ENCODE measurements at regions not wholly inside any gene's neighbourhood (a gene's known extent, or its start where the extent isn't known, plus 50 kb on each side); places are given as distances from the start of the nearest gene placed in this dataset.
A peak's percentile ranks its signal among the peaks of the same experiment; 100 is the strongest.
"Not testable (repeated sequence)": the region's sequence is repeated elsewhere in the genome, so short reads cannot be mapped to it uniquely, and the experiment has no call there.

DNA sequence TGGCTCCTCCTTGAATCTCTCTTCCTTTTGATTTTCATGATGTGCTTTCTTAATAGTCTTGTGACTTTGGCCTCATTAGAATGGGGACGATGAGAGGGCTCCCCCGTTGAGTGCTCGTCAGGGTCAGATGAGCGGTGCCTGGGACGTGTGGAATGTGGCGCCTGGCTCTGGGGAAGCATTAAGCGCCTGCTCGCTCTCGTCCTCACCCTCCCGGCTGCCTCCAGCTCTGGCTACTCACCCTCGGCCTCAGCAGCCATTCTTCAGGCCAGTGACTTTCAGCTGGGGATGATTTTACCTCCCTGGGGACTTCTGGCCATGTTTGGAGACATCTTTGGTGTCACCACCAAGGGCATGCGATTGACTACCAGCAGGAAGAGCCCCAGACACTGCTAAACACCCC is 69.7 kb downstream of the RPS6KA4 start:
- DNase-seq (ENCODE audit: low read depth in 2 of 2, low spot score in 1 of 2): no peak

DNA sequence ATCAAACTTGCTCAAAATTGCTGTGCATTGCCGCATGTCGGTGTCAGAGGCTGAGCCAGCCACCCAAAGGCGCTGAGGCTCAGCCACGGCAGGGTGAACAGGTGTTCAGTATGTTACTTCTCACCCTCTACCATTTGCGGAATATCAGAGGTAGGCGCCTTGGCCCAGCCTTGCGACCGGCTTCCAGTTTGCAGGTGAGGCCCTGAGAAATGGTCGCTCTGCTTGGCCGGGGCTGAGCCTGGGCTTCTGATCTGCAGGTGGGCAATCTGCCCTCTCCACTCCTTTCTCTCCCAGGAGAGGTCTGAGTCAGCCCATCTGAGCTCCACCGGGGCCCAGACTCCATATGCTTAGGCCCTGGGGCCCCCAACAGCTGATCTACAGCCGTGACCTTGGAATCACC is 71.0 kb downstream of the RPS6KA4 start:
- no peak for DNase-seq (ENCODE audit: low read depth in 2 of 2, low spot score in 1 of 2)

DNA sequence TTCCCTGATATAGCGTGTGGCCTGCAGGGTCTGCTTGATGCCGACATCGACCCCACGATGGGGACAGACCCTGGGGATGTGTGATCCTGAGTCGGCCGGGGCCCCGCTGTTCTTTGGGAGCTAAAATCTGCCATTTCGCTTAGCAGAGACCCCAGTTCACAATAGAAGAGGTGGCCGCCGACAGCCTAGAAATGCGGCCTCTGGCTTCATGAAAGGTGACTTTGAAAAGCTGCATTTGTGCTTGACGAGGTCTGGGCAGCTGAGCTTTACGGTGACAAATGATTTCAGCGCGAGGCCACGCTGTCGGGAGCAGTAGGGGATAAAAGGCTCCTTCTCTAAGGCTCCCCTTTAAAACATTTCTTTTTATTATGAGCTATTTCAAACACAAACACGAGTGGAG is 71.7 kb downstream of the RPS6KA4 start:
- no peak for DNase-seq (ENCODE audit: low read depth in 2 of 2, low spot score in 1 of 2)

DNA sequence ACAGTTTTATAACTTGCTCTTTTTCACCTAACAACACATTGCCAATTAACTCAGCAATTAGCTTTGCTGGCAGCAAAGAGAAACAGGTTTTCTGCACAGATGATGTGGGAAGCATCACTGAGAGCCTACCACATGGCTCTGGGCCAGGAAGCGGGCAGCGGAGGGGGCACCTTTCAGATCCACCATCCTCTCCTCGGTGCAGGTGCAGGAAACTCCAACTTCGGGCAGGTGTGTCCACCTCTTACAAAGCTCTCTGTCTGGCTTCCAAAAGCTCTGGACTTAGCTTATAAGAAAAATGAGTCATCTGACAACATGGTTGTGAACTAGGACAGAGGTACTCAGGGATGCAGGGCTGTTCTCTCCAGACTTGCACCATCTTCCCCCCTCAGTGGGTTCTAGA is 77.0 kb downstream of the RPS6KA4 start:
- no peak for DNase-seq (ENCODE audit: low read depth in 2 of 2, low spot score in 1 of 2)

DNA sequence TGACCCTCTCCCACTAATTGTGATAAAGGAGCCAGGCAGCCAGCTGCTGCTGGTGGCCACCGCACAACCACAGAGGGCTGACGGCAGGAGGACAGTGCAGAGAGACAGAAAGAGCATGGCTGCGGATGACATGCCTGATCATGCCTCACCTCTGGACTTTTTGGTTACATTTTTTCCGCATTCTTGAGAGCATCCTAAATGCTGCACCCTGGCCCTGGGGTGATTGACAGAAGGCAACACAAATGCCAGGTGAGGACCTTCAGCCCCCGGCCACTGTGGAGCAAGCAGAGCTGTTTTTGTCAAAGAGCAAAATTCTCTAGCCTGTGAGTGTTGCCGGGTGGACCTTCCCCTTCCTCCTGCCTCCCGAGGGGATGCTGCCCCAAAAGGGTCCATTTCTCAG is 78.5 kb downstream of the RPS6KA4 start:
- no peak for DNase-seq (ENCODE audit: low read depth in 2 of 2, low spot score in 1 of 2)

DNA sequence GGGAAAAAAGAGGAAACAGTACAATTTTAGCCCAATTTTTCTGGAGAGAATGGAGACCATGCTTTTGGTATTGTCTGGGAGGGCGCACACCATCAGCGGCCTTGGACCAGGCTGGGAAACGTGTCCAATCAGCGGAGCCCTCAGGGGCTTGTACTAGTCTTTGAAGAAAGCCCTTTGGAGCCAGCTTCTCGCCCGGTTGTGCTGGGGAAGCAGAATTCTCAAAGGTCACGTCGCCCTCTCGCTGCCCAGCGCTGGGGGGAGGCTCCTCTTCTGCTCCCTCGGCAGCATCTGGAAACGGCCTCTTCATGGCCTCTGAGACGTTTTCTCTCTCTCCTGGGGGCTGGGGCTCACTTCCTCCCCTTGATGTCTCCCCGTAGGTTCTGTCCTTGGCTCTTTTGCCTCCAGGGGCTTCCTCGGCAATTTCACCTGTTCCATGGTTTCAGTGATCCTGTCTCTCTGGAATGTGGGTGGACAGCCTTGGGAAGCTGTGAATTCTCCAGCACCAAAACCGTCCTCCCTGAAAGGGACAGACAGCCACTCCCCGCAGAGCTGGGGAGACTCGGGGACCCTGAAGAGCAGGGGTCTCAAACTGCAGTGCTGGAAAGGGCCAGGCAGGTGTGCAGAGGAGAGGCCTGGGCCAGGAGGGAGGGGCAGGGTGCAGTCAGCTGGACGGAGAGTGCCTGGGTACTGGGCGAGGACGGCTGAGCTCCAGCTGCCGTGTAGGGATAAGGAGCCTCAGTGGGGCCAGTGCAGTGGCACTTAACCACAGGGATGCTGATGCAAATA is 80.2 kb downstream of the RPS6KA4 start:
- DNase-seq (ENCODE audit: low read depth in 2 of 2, low spot score in 1 of 2): no peak

DNA sequence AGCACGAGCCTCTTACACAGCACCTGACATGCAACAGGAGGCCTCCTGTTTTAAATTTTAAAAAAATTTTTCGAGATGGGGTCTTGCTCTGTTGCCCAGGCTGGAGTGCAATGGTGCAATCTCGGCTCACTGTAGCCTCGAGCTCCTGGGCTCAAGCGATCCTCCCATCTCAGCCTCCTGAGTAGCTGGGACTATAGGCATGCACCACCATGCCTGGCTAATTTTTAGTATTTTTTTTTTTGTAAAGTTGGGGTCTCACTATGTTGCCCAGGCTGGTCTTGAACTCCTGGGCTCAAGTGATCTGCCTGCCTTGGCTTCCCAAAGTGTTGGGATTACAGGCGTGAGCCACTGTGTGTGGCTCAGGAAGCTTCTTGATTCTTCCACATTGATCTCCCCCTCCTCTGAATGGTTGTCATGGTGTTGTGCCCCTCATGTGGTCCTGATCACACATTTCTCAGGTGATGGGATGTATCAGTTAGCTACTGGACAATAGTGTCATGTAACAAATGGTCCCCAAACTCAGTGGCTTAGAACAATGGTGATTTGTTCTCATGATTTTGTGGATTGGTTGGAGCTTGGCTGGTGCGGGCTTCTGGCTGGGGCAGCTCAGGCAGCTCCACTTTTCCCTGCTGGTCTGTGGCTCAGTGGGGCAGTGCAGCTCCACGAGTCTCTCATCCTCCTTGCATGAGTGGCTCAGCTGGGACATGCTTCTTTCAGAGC is 81.0 kb downstream of the RPS6KA4 start:
- DNase-seq (ENCODE audit: low read depth in 2 of 2, low spot score in 1 of 2): not testable (repeated sequence)

DNA sequence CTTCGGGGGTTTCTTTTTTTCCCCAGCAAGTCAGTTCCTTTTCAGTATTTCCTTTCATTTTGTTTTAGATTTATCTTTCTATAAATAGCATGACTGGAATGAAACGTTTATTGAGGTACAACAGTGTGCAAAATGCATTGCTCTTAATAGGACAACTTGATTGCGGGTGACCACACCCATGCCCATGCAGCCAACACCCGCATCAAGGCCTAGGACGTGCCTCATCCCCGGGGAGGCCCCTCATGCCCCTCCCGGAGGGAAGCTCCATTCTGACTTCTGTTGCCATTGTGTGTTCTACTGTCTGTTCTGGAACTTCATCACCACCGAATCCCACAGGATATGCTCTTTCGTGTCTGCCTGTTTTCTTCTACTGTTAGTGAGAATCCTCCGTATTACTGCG is 82.2 kb downstream of the RPS6KA4 start:
- no peak for DNase-seq (ENCODE audit: low read depth in 2 of 2, low spot score in 1 of 2)

DNA sequence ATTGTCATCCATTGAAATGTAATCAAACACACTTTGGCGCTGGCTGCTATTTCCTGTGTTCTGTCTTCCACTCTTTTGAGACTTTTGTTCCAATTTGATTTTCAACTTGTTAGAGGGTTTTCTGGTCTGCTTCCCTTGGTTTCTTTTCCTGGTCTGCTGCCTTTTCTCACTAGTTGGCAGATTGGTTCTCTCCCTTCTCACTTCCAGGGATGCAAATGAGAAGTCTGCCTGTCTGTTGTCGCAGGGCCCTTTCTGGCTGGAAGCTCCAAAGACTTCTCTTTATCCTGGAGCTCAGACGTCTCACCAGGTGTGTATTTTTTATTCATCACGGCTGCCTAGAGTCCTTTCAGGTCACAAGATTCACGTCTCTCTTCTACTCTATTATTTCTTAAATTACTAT is 84.0 kb downstream of the RPS6KA4 start:
- DNase-seq (ENCODE audit: low read depth in 2 of 2, low spot score in 1 of 2): no peak

DNA sequence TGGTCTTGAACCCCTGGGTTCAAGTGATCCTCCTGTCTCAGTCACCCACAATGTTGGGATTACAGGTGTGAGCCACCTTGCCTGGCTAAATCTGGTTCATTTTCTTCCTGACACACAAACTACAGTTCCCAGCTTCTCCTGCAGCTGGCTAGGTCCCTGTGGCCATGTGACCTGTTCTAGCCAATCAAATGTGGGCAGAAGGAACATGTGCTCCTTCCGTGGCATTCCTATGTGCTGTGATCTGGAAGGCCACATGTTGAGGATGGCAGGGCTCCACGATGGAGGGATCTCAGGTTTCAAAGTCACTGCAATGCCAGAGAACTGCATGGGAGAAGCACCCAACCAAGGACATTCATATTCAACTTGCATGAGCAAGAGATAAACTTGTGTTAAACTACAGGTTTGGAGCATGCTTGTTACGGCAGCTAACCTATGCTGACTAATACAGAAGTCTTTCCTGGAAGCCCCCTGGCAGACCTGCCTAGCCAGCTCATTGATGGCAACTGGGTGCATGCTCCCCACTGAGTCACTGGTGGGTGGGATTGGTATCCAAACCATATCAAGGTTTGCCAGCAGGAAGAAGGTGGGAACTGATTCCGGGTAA is 86.0 kb downstream of the RPS6KA4 start:
- no peak for DNase-seq (ENCODE audit: low read depth in 2 of 2, low spot score in 1 of 2)

DNA sequence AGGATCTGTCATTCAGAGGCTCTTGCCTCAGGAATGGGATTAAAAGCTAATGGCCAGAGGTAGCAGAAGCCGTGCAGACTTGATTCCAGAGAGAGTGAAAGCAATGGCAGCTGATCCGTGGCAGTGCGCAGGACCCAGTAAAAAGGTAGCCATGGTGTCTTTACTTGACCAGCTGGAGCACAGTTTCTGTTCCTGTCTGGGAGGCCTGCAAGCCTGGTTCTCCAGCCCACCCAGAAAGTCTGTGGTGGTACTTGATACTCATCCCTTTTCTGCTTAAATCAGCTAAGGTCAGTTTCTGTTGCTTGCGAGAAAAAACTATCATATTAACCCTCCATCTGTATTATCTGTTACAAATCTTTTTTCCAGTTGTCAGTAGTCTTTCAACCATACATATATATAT is 86.7 kb downstream of the RPS6KA4 start:
- no peak for DNase-seq (ENCODE audit: low read depth in 2 of 2, low spot score in 1 of 2)

DNA sequence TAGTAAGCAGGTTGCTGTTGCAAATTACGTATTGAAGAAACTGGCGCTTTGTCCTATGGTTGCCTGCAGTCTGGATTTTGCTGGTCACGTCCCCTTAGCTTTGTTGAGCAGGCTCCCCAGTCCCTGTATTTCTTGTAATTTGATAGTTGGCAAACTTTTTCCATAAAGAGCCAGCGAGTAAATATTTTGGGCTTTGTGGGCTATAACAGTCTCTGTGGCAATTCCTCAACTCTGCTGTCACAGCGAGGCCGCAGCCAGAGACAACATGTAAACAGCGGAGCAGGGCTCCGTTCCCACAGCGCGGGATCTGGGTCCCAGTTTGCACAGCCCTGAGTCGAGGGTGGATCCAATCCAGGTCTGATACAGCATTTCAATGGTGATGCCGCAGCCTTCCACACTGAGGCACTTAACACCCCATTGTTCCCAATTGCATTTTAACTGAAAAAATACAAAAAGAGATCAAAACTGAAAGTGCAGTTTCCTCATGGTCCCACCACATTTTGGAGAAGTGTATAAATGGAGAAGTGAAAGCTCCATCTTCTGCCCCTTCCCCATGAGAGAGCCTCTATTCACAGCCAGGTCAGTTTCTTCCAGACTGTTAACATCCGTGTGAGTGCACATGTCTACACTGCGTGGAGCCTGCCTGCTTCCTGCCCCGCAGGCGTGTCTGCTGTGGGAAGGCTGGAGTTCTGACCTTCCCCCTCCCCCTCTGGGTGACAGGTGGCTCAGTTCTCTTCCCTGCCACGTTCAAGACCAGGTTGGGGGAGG is 89.1 kb downstream of the RPS6KA4 start:
- no peak for DNase-seq (ENCODE audit: low read depth in 2 of 2, low spot score in 1 of 2)

DNA sequence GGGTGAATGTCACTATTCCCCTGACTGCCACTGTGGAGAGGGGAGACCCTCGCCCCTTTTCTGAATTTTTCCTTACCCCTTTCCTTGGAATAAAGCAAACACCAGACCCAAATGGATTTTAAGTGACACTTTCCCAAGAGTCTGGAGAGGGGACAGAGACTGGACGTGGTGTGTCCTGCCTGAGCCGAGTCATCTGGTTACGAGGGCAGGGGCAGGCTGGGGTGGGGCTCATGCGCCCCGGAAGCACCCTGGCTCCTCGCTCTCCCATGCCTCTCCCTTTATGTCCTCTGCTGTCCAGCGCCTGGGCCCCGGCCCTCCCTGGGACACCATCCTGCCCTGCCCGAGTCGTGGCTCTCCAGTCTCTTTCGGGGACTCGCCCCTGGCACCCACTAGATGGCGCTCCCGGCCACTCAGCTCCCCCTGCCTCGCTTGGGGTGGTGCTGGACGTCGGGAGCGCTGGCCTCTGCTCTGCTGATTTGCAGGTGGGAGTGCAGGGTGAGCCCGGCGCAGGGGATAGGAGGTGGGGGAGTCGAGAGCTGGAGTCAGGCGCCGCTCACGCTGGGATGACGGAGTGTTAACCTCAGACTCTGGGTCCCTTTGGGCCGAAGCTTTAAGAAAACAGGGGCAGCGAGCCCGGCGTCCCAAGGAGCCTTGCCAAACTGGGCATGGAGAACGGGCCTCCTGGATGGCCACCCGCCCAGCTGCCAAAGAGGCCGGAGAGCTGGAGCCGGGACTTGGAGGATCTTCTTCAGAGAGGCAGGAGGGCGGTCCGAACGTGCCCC is 89.8 kb downstream of the RPS6KA4 start:
- peak; percentile 35 to 38 for DNase-seq (ENCODE audit: low read depth in 2 of 2, low spot score in 1 of 2)

DNA sequence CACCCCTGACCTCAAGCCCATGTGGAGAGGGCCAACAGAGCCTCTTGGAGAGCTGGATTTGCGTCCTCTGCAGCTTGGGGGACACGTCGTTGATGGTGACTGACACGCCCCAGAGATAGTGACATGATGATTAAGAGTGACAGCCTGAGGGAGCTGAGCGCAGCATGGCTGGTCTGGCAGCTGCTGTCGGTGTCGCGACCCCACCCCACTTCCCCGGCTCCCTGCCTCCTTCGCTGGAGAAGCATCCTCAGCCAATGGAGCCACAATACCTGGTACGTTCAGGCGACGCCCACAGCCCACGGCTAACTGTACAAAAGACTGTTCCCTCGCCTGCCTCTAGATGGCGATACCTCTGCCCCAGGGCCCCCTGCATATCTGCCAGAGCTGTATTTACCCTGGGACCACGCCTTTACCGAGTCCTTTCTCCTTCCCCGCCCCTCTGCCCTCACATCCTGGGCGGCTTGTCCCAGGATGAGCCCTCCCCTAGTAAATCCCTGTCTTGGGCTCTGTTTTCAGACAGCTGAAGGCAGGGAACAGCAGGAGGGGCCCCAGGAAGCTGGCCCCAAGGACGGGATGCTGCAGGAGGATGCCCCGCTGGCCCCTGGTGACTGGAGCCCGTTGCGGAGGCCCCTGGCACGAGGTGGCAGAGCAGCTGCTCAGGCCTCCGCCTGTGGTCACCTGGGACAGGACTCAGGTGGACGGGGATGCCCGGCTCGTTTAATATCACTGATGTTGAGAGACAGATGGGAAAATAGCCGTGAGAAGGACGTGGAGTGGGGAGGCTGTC is 90.6 kb downstream of the RPS6KA4 start:
- peak; percentile 35 to 41 for DNase-seq (ENCODE audit: low read depth in 2 of 2, low spot score in 1 of 2)

DNA sequence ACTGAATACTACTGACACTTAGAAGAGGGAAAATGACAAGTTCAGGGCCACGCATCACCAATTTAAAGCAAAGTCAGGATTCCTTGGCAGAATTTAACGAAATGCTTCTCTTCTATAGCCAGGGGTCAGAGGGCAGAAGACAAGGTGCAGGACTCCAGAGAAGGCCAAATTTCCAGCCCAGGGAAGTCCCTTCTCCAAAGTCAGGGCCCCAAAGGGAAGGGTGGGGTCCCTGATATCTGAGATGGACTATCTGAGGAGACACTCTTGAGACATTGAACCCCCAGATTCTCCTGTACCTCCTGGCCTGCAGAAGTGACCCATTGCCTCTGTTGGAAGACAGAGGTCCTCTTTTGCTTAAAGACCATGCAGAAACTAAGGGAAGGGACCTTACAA is 91.2 kb downstream of the RPS6KA4 start:
- no peak for DNase-seq (ENCODE audit: low read depth in 2 of 2, low spot score in 1 of 2)

DNA sequence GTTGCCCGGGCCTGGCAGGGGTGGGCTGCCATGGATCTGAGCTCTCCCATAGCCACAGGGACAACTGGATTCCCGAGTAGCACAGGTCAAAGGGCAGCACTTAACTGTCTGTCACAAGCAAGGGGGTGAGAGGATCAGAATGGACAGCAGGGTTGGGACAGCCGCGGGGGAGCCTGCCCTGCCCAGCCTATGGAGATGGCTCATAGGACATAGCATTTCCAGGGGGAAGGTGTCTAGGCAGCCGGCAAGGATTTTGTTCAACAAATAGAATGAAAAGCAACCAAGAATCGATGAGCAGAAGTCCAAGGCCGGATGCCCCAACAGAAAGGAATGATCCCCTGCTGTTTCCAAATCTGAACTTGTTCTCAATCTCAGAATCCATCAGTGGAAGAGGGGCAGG is 92.9 kb downstream of the RPS6KA4 start:
- DNase-seq (ENCODE audit: low read depth in 2 of 2, low spot score in 1 of 2): no peak

DNA sequence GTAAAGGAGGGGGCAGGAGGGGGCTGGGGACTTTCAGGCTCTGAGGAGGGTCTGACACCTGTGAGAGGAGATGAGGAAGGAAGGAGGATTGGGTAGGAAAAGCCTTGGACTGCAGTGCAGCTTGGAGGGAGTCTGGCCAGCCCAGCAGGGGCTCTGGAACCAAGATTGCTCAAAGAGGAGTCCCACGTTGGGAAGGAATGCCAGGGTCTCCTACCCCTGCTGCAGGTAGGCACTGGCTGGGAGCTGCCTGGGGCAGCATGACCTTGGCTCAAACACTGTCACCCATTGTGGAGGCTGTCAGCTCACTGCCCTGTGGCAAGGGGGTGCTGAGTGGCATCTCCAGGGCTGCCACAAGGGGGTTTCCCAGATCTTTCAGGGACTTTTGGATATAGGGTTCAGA is 94.5 kb downstream of the RPS6KA4 start:
- no peak for DNase-seq (ENCODE audit: low read depth in 2 of 2, low spot score in 1 of 2)

DNA sequence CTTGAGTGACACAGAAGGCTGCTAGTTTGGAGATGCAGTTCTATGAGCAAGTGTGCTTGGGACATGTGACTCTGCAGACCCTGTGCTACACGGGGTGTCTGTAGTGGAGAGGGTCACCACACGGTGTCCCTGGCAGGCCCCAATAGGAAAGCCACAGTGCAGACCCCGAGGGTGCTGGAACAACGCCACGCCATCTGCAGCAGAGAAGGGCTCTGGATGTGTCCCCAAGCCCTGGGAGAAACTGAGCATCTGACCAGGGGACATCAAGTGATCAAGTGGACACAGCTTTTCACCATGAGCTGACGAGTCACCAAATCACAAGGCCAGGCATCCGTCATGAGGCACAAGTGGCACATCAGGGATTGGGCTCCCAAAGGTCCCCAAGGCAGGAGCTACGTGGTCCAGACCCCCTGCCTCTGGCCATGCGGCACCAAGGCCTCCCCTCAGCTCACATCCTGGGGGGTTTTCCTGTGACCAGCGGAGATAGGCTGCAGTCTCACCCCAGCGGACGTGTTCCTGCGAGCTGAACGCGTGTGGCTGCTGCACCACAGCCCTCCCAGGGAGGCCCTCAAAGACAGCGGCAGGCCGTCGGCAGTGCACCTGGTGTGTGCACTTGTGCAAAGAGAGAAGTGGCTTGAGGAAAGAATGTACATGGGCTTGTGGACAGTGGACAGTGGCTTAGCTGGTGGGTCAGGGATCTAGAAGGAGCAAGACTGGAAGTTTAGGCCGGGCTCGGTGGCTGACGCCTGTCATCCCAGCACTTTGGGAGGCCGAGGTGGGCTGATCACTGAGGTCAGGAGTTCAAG is 96.7 kb downstream of the RPS6KA4 start:
- no peak for DNase-seq (ENCODE audit: low read depth in 2 of 2, low spot score in 1 of 2)
